Stimulated activated CD8-positive, alpha-beta memory T cell treated with anti-CD3 and anti-CD28 coated beads, Interleukin-15, amount 100 ng/mL, for 4 hours (primary cell): ENCODE measurements at regions not wholly inside any gene's neighbourhood (a gene's known extent, or its start where the extent isn't known, plus 50 kb on each side); places are given as distances from the start of the nearest gene placed in this dataset.

ENCODE experiments used
- DNase-seq, 2 donors: peaks; one replicate each; pipeline ENCODE4 v3.0.0-alpha.2; 2020; ENCODE audit warnings: low read depth in 2 of 2

- no peak for DNase-seq
These were observed 539.6 kb downstream of the CCDC171 start for GRCh38 chr9:16092142-16093091.

GRCh38 chr9:16098306-16098705 is 545.5 kb downstream of the CCDC171 start:
- no peak for DNase-seq

GRCh38 chr9:16099732-16100536 is 547.1 kb downstream of the CCDC171 start:
- no peak for DNase-seq

GRCh38 chr9:16100537-16101091 is 547.8 kb downstream of the CCDC171 start:
- no peak for DNase-seq

GRCh38 chr9:16102154-16102553 is 549.3 kb downstream of the CCDC171 start:
- no peak for DNase-seq

- no peak for DNase-seq
These were observed 551.0 kb downstream of the CCDC171 start for GRCh38 chr9:16103620-16104397.

- DNase-seq = no peak
These were observed 552.6 kb downstream of the CCDC171 start for GRCh38 chr9:16105168-16106020.

- DNase-seq = no peak
These were observed 553.3 kb downstream of the CCDC171 start for GRCh38 chr9:16106021-16106571.

GRCh38 chr9:16112116-16112515 is 559.3 kb downstream of the CCDC171 start:
- no peak for DNase-seq

GRCh38 chr9:16115994-16116393 is 563.2 kb downstream of the CCDC171 start:
- DNase-seq = no peak

GRCh38 chr9:16118043-16118442 is 565.2 kb downstream of the CCDC171 start:
- no peak for DNase-seq

GRCh38 chr9:16119261-16120230 is 566.7 kb downstream of the CCDC171 start:
- DNase-seq = no peak

- no peak for DNase-seq
These were observed 567.4 kb downstream of the CCDC171 start for GRCh38 chr9:16120231-16120641.

- DNase-seq = no peak
These were observed 567.9 kb downstream of the CCDC171 start for GRCh38 chr9:16120727-16121126.

- no peak for DNase-seq
These were observed 568.3 kb downstream of the CCDC171 start for GRCh38 chr9:16121168-16121567.

- no peak for DNase-seq
These were observed 568.9 kb downstream of the CCDC171 start for GRCh38 chr9:16121601-16122286.

GRCh38 chr9:16125629-16126028 is 572.8 kb downstream of the CCDC171 start:
- no peak for DNase-seq

GRCh38 chr9:16126042-16126441 is 573.2 kb downstream of the CCDC171 start:
- no peak for DNase-seq

- DNase-seq = no peak
These were observed 575.2 kb downstream of the CCDC171 start for GRCh38 chr9:16128003-16128402.
